ENCODE measurements at regions not wholly inside any gene's neighbourhood (a gene's known extent, or its start where the extent isn't known, plus 50 kb on each side); places are given as distances from the start of the nearest gene placed in this dataset.

DNA sequence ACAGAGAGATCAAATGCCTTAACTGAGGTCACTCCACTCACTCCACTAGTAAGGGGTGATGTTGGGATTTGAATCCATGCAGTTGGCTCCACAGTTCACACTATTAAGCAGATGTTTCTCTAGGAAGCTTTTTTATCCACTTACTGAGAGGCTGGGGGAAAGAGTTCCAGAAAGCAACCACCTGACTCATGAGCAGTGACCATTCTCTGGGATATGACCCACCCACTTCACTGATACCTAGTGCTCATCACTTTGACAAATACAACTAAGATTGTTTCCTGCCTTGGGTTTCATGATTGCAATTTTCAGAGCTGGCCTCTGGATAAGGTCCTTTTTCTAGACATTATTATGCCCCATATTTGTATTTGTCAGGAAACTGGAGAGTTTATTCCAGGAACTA lies 152.1 kb upstream of the PLEKHG7 start:
- TF ChIP-seq CTCF (IDR thresholded peaks at IDR 0.05) (no peak), POLR2A (IDR thresholded peaks at IDR 0.05; ENCODE audit: low read depth) (no peak), POLR2AphosphoS5 (IDR thresholded peaks at IDR 0.05) (no peak), EP300 (IDR thresholded peaks at IDR 0.05) (no peak)
